ENCODE measurements at regions not wholly inside any gene's neighbourhood (a gene's known extent, or its start where the extent isn't known, plus 50 kb on each side); places are given as distances from the start of the nearest gene placed in this dataset.
"Not testable (repeated sequence)": the region's sequence is repeated elsewhere in the genome, so short reads cannot be mapped to it uniquely, and the experiment has no call there.

- DNase-seq (ENCODE audit: low spot score): no peak
These were observed 50.5 kb upstream of the ADGRG2 start for GRCh38 chrX:19172741-19173140.

- DNase-seq (ENCODE audit: low spot score): no peak
These were observed 52.2 kb upstream of the ADGRG2 start for GRCh38 chrX:19174401-19175025.

- DNase-seq (ENCODE audit: low spot score): no peak
These were observed 54.8 kb upstream of the ADGRG2 start for GRCh38 chrX:19176901-19177630.

- no peak for DNase-seq (ENCODE audit: low spot score)
These were observed 55.5 kb upstream of the ADGRG2 start for GRCh38 chrX:19177721-19178120.

- DNase-seq (ENCODE audit: low spot score): no peak
These were observed 56.1 kb upstream of the ADGRG2 start for GRCh38 chrX:19178402-19178801.

GRCh38 chrX:19179389-19179788, 57.1 kb upstream of the ADGRG2 start:
- no peak for DNase-seq (ENCODE audit: low spot score)

GRCh38 chrX:19181345-19181744, 59.1 kb upstream of the ADGRG2 start:
- no peak for DNase-seq (ENCODE audit: low spot score)

- DNase-seq (ENCODE audit: low spot score): no peak
These were observed 60.5 kb upstream of the ADGRG2 start for GRCh38 chrX:19182785-19183184.

GRCh38 chrX:19183761-19184477, 61.7 kb upstream of the ADGRG2 start:
- no peak for DNase-seq (ENCODE audit: low spot score)

GRCh38 chrX:19188566-19188965, 66.3 kb upstream of the ADGRG2 start:
- no peak for DNase-seq (ENCODE audit: low spot score)

GRCh38 chrX:19190902-19191301, 68.6 kb upstream of the ADGRG2 start:
- no peak for DNase-seq (ENCODE audit: low spot score)

- no peak for DNase-seq (ENCODE audit: low spot score)
These were observed 71.3 kb upstream of the ADGRG2 start for GRCh38 chrX:19193565-19193964.

- peak; percentile 17 for DNase-seq (ENCODE audit: low spot score)
These were observed 72.3 kb upstream of the ADGRG2 start for GRCh38 chrX:19194285-19195242.

- DNase-seq (ENCODE audit: low spot score): no peak
These were observed 73.0 kb upstream of the ADGRG2 start for GRCh38 chrX:19195243-19195610.

GRCh38 chrX:19198473-19198872, 76.2 kb upstream of the ADGRG2 start:
- DNase-seq (ENCODE audit: low spot score): no peak

- no peak for DNase-seq (ENCODE audit: low spot score)
These were observed 79.9 kb upstream of the ADGRG2 start for GRCh38 chrX:19202171-19202570.

- DNase-seq (ENCODE audit: low spot score): no peak
These were observed 82.4 kb upstream of the ADGRG2 start for GRCh38 chrX:19204636-19205035.

- DNase-seq (ENCODE audit: low spot score): no peak
These were observed 89.8 kb upstream of the ADGRG2 start for GRCh38 chrX:19212037-19212436.

- DNase-seq (ENCODE audit: low spot score): no peak
These were observed 91.4 kb upstream of the ADGRG2 start for GRCh38 chrX:19213610-19214152.

- DNase-seq (ENCODE audit: low spot score): no peak
These were observed 92.0 kb upstream of the ADGRG2 start for GRCh38 chrX:19214311-19214710.

GRCh38 chrX:19225909-19226308, 103.6 kb upstream of the ADGRG2 start:
- DNase-seq (ENCODE audit: low spot score): no peak

- not testable (repeated sequence) for DNase-seq (ENCODE audit: low spot score)
These were observed 107.6 kb upstream of the ADGRG2 start for GRCh38 chrX:19229896-19230295.
